Heart left ventricle (tissue), 16 donors: ENCODE measurements at regions not wholly inside any gene's neighbourhood (a gene's known extent, or its start where the extent isn't known, plus 50 kb on each side); places are given as distances from the start of the nearest gene placed in this dataset.

Source experiments
- ATAC-seq, 4 donors: fragments of 200-7000 bp; cut with Tn5 transposase; one replicate each; pipeline ENCODE4 v1.9.1; 2020 to 2022; ENCODE audit warnings: moderate library complexity in 4 of 4, mild to moderate bottlenecking in 3 of 4, moderate number of reproducible peaks in 1 of 4
- DNase-seq, 5 donors: peaks; one replicate each; pipeline ENCODE4 v3.0.0-alpha.2; 2020
- H3K27ac ChIP-seq, 12 donors: fragments of 200-600 bp; sonication (generic) in 4 of 12; one replicate each; pipeline versions ENCODE4 v1.5.0 to v1.8.0; 2016 to 2022; ENCODE audit warnings: mild to moderate bottlenecking in 2 of 12
- H3K27me3 ChIP-seq, 9 donors: fragments of 200-600 bp; sonication (generic) in 2 of 9; one replicate each; pipeline versions ENCODE4 v1.5.1 to v1.8.0; 2016 to 2022; ENCODE audit warnings: mild to moderate bottlenecking in 3 of 9
- H3K36me3 ChIP-seq, 9 donors: fragments of 200-600 bp; sonication (generic) in 2 of 9; one replicate each; pipeline versions ENCODE4 v1.5.0 to v1.8.0; 2018 to 2022; ENCODE audit warnings: mild to moderate bottlenecking in 2 of 9
- H3K4me1 ChIP-seq, 12 donors: fragments of 200-600 bp; sonication (generic) in 4 of 12; one replicate each; pipeline versions ENCODE4 v1.5.0 to v1.8.0; 2016 to 2022; ENCODE audit warnings: mild to moderate bottlenecking in 3 of 12
- H3K4me3 ChIP-seq, 12 donors: fragments of 200-600 bp; sonication (generic) in 4 of 12; one replicate each; pipeline versions ENCODE4 v1.5.0 to v1.8.0; 2017 to 2022; ENCODE audit warnings: mild to moderate bottlenecking in 9 of 12, moderate library complexity in 4 of 12
- H3K9me3 ChIP-seq, 12 donors: fragments of 200-600 bp; sonication (generic) in 4 of 12; one replicate each; pipeline versions ENCODE4 v1.5.0 to v1.8.0; 2016 to 2022; ENCODE audit warnings: mild to moderate bottlenecking in 1 of 12
- POLR2A ChIP-seq, 2 donors: fragments of 450-650 bp; IDR thresholded peaks; one replicate each; pipeline ENCODE4 v1.6.1; 2017; ENCODE audit warnings: antibody characterized with exemption in 2 of 2, mild to moderate bottlenecking in 2 of 2, moderate library complexity in 2 of 2
- WGBS, 4 donors: extraction: QIAGEN DNeasy Blood & Tissue Kit in 2 of 4; methylation state at CpG; one replicate each; pipeline versions ENCODE4 v1.1.5 to v1.1.7; 2013 to 2018; 5-methylcytosine and 5-hydroxymethylcytosine counted together
- intact Hi-C, 10 donors: fragments of 100-400 bp; cut with DNase I; formaldehyde crosslinking; loops; one replicate each; pipeline versions ENCODE4 v1.11.1 to v1.14.2; 2022
- TF ChIP-seq, protein P1 (sequence below), 12 donors: fragments of 200-600 bp; sonication (generic) in 4 of 12; IDR thresholded peaks; one replicate each; pipeline versions ENCODE4 v1.5.0 to v1.8.0; 2018 to 2022; ENCODE audit warnings: antibody characterized with exemption in 12 of 12, mild to moderate bottlenecking in 5 of 12
- donor health status: ischemic (EF 13 %, LVEDD 7.1; RV severe dilation, severe dysfunction).
- donor health status: healthy with polysubstance abuse.
- donor health status: DM: no; HTN: yes; CAD: no.
- donor health status: DM: no; HTN: no; CAD: no.
- donor health status: ischemic (EF 25% LVEDD 6.9; RV normal size, moderate dysfunction).
- donor health status: ischemic (EF 25% LVEDD 5.7; RV mildly dilated, moderate dysfunction).
- donor health status: healthy.
- donor health status: DM: yes; HTN: yes; CAD: no.
- donor health status: ischemic (EF 35%, LVEDD 5.7; RV mildly dilated, moderate dysfunction).
- donor health status: nonischemic (EF 11% LVEDD 7.7; RV severe dilation, severe dysfunction).
- donor health status: DM: yes; HTN: yes; CAD: no.
- donor health status: PGD.
- donor health status: ischemic (EF 29% LVEDD 5.4; RV normal size, mild dysfunction).
- donor health status: nonischemic (EF 23%, LVEDD 6.1; RV moderate dilation, normal function).

GRCh38 chr2:176683618-176684111 is 414.4 kb downstream of the MTX2 start:
- peaks cover 0 to 18% (median 0%) of the 10 kb centered on the region in 9 donors for H3K27me3 ChIP-seq
- ATAC-seq (no peak), DNase-seq (no peak)
- H3K4me3 ChIP-seq = no peak overlapping the region
- H3K36me3 ChIP-seq = no peaks in the 10 kb centered on the region
- TF ChIP-seq POLR2A (IDR thresholded peaks at IDR 0.05) = no peak
- TF ChIP-seq, protein P1, sequence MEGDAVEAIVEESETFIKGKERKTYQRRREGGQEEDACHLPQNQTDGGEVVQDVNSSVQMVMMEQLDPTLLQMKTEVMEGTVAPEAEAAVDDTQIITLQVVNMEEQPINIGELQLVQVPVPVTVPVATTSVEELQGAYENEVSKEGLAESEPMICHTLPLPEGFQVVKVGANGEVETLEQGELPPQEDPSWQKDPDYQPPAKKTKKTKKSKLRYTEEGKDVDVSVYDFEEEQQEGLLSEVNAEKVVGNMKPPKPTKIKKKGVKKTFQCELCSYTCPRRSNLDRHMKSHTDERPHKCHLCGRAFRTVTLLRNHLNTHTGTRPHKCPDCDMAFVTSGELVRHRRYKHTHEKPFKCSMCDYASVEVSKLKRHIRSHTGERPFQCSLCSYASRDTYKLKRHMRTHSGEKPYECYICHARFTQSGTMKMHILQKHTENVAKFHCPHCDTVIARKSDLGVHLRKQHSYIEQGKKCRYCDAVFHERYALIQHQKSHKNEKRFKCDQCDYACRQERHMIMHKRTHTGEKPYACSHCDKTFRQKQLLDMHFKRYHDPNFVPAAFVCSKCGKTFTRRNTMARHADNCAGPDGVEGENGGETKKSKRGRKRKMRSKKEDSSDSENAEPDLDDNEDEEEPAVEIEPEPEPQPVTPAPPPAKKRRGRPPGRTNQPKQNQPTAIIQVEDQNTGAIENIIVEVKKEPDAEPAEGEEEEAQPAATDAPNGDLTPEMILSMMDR (IDR thresholded peaks at IDR 0.05) = no peak
- H3K27ac ChIP-seq = no peak overlapping the region
- H3K9me3 ChIP-seq = no peaks in the 10 kb centered on the region
- WGBS, 4 donors = 40 to 51% (median 46%) methylated on average over 1 of the region's 1 CpG
- peaks cover 0 to 23% (median 5%) of the 10 kb centered on the region in 12 donors for H3K4me1 ChIP-seq
- intact Hi-C loops = no loop called here

DNA sequence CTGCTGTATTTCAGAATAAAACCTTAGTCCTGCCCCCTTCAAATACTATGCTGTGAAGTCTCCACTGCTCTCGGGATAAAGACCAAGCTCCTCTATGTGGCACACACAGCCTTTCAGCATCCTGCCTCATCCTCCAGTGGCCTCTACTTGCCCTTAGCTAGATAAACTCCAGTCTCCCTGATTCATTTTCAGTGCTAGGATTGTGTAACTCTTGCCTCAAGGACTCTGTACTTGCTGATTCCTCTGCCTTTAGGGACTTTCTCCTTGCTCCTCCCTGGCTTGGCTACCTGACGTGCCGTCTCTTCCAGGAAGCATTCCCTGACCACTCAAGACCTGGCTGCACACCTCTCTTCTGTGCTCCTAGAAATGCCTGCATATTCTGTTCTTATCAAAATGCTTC is 416.7 kb downstream of the MTX2 start:
- intact Hi-C loops = no loop called here
- no peaks in the 10 kb centered on the region for H3K9me3 ChIP-seq
- no peak for DNase-seq
- no peak overlapping the region for H3K27ac ChIP-seq
- no peak overlapping the region for H3K4me3 ChIP-seq
- TF ChIP-seq, protein P1 (IDR thresholded peaks at IDR 0.05) = no peak
- TF ChIP-seq POLR2A (IDR thresholded peaks at IDR 0.05) = no peak
- peaks cover 0 to 23% (median 5%) of the 10 kb centered on the region in 12 donors for H3K4me1 ChIP-seq
- WGBS, 4 donors = 50 to 73% (median 65%) methylated on average over 3 of the region's 3 CpGs
- H3K27me3 ChIP-seq = peaks cover 0 to 9% (median 0%) of the 10 kb centered on the region in 9 donors
- H3K36me3 ChIP-seq = no peaks in the 10 kb centered on the region
- ATAC-seq = peak in 1 of 4 donors; percentile 29

DNA sequence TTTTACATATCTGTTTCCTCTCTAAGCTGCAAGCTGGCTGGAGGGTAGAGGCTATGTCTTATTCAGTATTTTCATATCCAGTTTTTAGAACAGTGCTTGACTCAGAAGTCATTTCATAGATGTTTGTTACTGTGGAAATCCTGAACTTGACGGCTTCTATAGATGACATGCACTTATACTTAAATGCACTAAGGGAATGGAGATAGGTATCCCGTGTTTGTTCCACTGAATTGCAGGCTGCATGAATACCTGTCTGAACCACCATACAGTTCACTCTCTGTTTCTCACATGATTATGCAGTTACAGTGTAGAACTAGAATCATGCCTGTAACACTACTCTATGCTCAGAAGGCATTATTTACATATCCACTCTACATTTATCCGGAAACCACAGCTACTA is 417.1 kb downstream of the MTX2 start:
- Histone ChIP-seq H3K27ac (no peak overlapping the region), H3K4me3 (no peak overlapping the region), H3K4me1 (peaks cover 0 to 23% (median 5%) of the 10 kb centered on the region in 12 donors), H3K9me3 (no peaks in the 10 kb centered on the region), H3K36me3 (no peaks in the 10 kb centered on the region), H3K27me3 (peaks cover 0 to 9% (median 0%) of the 10 kb centered on the region in 9 donors)
- ATAC-seq = no peak
- intact Hi-C loops = no loop called here
- 77 to 83% (median 81%) methylated on average over 3 of the region's 3 CpGs for WGBS, 4 donors
- TF ChIP-seq POLR2A (IDR thresholded peaks at IDR 0.05) = no peak
- TF ChIP-seq, protein P1 (IDR thresholded peaks at IDR 0.05) = no peak
- DNase-seq = no peak

DNA sequence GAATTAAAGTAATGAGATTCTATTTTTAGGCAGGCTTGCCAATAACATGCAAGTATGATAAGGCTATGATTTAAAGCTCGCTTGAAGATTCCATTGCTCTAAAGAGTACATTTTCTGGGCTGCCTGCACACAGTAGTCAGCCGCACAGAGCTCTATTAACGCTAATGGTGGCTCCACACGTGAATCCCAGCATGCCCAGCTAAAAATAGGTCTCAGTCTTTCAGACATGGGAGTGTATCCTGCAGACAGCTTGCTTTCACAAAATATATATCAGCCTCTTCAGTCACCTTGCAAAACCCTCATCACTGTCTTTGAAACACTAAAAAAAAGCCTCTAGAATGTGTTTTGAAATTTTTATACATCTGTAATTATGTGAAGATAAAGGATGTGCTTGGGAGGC is 418.1 kb downstream of the MTX2 start:
- DNase-seq (peak in 1 of 5 donors; percentile 20), ATAC-seq (peak in 3 of 4 donors; percentile 58 to 81 (median 78))
- H3K9me3 ChIP-seq = no peaks in the 10 kb centered on the region
- intact Hi-C loops = no loop called here
- no peak overlapping the region for H3K4me3 ChIP-seq
- no peak for TF ChIP-seq POLR2A (IDR thresholded peaks at IDR 0.05)
- TF ChIP-seq, protein P1 (IDR thresholded peaks at IDR 0.05) = no peak
- H3K4me1 ChIP-seq = peaks cover 0 to 23% (median 4%) of the 10 kb centered on the region in 12 donors
- WGBS, 4 donors = 44 to 51% (median 48%) methylated on average over 4 of the region's 4 CpGs
- H3K27ac ChIP-seq = no peak overlapping the region
- H3K36me3 ChIP-seq = no peaks in the 10 kb centered on the region
- peaks cover 0 to 9% (median 0%) of the 10 kb centered on the region in 9 donors for H3K27me3 ChIP-seq
